ENCODE measurements at regions not wholly inside any gene's neighbourhood (a gene's known extent, or its start where the extent isn't known, plus 50 kb on each side); places are given as distances from the start of the nearest gene placed in this dataset.
A peak's percentile ranks its signal among the peaks of the same experiment; 100 is the strongest.

DNA sequence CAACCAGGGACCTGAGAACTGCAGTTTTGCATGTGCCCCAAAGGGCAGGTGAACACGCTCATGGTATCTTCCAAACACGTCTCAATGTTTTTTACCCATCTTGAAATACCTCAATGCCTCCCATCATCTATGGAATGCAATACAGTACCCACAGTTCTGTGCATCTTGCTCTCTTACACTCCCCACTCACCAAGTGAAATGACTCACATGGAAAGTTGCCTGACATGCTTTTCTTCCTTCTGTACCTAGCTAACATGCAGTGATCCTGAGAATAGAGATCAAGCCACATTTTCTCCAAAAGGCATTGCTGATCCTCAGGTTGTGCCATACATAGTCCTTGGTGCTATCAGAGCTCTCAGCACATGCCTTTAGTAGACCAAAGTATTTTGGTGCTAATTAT is 373.9 kb downstream of the GPD2 start:
- no peaks in the 10 kb centered on the region for H3K36me3 ChIP-seq
- no peaks in the 10 kb centered on the region for H3K4me1 ChIP-seq
- H3K9me3 ChIP-seq: no peaks in the 10 kb centered on the region
- 90 to 92% methylated on average over 2 of the region's 2 CpGs for WGBS, 2 donors
- H3K4me3 ChIP-seq: no peak overlapping the region
- H3K27ac ChIP-seq: no peak overlapping the region
- H3K27me3 ChIP-seq: no peaks in the 10 kb centered on the region
- intact Hi-C loops (cut with DNase I): no loop called here
- no peak for DNase-seq
- TF ChIP-seq POLR2A (IDR thresholded peaks at IDR 0.05) (no peak), POLR2AphosphoS5 (IDR thresholded peaks at IDR 0.05) (no peak), EP300 (IDR thresholded peaks at IDR 0.05) (no peak)
- TF ChIP-seq, protein P1, sequence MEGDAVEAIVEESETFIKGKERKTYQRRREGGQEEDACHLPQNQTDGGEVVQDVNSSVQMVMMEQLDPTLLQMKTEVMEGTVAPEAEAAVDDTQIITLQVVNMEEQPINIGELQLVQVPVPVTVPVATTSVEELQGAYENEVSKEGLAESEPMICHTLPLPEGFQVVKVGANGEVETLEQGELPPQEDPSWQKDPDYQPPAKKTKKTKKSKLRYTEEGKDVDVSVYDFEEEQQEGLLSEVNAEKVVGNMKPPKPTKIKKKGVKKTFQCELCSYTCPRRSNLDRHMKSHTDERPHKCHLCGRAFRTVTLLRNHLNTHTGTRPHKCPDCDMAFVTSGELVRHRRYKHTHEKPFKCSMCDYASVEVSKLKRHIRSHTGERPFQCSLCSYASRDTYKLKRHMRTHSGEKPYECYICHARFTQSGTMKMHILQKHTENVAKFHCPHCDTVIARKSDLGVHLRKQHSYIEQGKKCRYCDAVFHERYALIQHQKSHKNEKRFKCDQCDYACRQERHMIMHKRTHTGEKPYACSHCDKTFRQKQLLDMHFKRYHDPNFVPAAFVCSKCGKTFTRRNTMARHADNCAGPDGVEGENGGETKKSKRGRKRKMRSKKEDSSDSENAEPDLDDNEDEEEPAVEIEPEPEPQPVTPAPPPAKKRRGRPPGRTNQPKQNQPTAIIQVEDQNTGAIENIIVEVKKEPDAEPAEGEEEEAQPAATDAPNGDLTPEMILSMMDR (IDR thresholded peaks at IDR 0.05): no peak

DNA sequence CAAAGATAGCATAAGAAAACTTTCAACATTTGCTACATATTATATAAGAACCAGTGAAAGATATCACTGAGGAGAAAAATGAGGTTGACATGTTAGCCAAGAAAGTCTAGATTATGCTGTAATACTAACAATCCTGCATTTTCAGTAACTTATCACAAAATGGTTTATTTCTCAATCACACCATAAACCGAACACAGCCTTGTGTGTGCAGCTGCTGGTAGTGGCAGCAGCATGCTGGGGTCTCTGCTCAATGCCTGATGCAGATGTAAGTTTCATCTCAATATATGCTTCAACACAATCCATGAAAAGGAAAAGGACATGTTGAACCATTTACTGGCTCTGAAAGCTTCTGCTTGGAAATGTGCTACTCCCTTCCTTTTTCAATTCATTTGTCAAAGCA is 376.3 kb downstream of the GPD2 start:
- no peaks in the 10 kb centered on the region for H3K4me1 ChIP-seq
- no peaks in the 10 kb centered on the region for H3K9me3 ChIP-seq
- 87 to 92% methylated on average over 1 of the region's 1 CpG for WGBS, 2 donors
- no peak for TF ChIP-seq POLR2AphosphoS5 (IDR thresholded peaks at IDR 0.05)
- TF ChIP-seq EP300 (IDR thresholded peaks at IDR 0.05): no peak
- no peak for TF ChIP-seq POLR2A (IDR thresholded peaks at IDR 0.05)
- TF ChIP-seq, protein P1 (IDR thresholded peaks at IDR 0.05): no peak
- H3K36me3 ChIP-seq: no peaks in the 10 kb centered on the region
- no peak for DNase-seq
- H3K4me3 ChIP-seq: no peak overlapping the region
- H3K27me3 ChIP-seq: no peaks in the 10 kb centered on the region
- no peak overlapping the region for H3K27ac ChIP-seq
- intact Hi-C loops (cut with DNase I): no loop called here

DNA sequence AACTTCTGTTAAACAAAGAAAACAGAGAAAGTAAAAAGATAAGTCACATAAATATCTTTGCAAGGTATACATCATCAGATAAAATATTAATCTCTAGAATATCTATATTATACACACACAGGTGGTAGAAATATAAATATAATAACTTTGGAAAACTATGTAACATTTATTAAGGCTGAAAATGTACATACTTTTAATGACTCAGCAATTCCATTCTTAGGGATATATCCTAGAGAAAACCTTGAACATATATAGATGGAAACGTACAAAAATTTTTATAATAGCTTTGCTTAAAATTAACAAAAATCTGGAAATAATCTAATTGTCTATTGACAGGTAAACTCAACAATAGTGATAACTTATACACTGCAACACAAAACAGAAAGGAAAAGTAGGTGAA is 381.3 kb downstream of the GPD2 start:
- WGBS, 2 donors: 76 to 86% methylated on average over 1 of the region's 1 CpG
- DNase-seq: no peak
- intact Hi-C loops (cut with DNase I): no loop called here
- H3K4me1 ChIP-seq: no peaks in the 10 kb centered on the region
- H3K4me3 ChIP-seq: no peak overlapping the region
- H3K27me3 ChIP-seq: no peaks in the 10 kb centered on the region
- no peaks in the 10 kb centered on the region for H3K9me3 ChIP-seq
- no peak overlapping the region for H3K27ac ChIP-seq
- TF ChIP-seq, protein P1 (IDR thresholded peaks at IDR 0.05): no peak
- H3K36me3 ChIP-seq: no peaks in the 10 kb centered on the region

DNA sequence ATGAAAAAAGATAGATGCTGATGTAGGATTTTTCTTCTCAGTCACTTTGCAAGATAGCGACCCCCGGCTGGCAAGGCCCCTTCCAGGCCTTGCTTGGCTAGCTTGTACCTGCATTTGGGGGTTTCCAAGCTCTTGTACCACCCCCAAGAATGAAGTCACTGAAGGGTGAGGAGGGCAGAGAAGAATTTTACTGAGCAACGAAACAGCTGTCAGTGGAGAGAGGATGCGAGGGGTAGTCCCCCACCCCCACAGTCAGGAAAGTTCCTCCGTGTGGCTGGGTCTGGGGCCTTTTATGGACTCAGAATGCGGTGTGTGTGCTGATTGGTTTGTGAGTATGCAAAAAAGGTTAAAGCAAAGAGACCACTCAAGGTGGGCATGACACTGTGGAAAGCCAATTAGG is 382.0 kb downstream of the GPD2 start:
- Histone ChIP-seq H3K36me3 (no peaks in the 10 kb centered on the region), H3K9me3 (no peaks in the 10 kb centered on the region), H3K27ac (no peak overlapping the region), H3K4me3 (no peak overlapping the region), H3K4me1 (no peaks in the 10 kb centered on the region), H3K27me3 (no peaks in the 10 kb centered on the region)
- TF ChIP-seq, protein P1 (IDR thresholded peaks at IDR 0.05): no peak
- TF ChIP-seq POLR2AphosphoS5 (IDR thresholded peaks at IDR 0.05) (no peak), POLR2A (IDR thresholded peaks at IDR 0.05) (no peak), EP300 (IDR thresholded peaks at IDR 0.05) (no peak)
- 88 to 93% methylated on average over 6 of the region's 6 CpGs for WGBS, 2 donors
- DNase-seq: no peak
- intact Hi-C loops (cut with DNase I): no loop called here

DNA sequence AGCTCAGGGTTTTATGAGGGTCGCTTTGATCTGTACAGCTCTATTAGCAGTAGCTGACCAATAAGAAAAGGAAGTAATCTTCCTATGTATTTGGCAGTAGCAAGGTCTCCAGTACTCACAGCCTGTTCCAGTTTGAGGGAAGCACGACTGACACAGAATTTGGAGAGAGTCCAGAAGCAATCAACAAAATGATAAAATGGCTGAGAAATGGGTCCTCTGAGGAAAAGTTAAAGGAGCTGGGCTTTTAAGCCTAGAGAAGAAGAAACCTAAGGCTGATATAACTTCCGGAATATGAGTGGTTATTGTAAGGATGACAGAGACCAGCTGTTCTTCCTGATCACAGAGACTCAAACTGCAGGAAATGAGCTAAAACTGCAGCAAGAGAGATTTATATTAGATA is 382.8 kb downstream of the GPD2 start:
- 31 to 50% methylated on average over 3 of the region's 3 CpGs for WGBS, 2 donors

More for the DNA sequence above, 382.8 kb downstream of the GPD2 start:
- intact Hi-C loops (cut with DNase I): no loop called here
- Histone ChIP-seq H3K27me3 (no peaks in the 10 kb centered on the region), H3K4me3 (no peak overlapping the region), H3K27ac (no peak overlapping the region), H3K36me3 (no peaks in the 10 kb centered on the region), H3K4me1 (no peaks in the 10 kb centered on the region), H3K9me3 (no peaks in the 10 kb centered on the region)
- no peak for DNase-seq
- peak in 1 of 4 donors; percentile 29 for TF ChIP-seq POLR2AphosphoS5 (IDR thresholded peaks at IDR 0.05)
- TF ChIP-seq, protein P1 (IDR thresholded peaks at IDR 0.05): no peak

All from sigmoid colon (tissue), 6 donors.